ENCODE measurements at regions not wholly inside any gene's neighbourhood (a gene's known extent, or its start where the extent isn't known, plus 50 kb on each side); places are given as distances from the start of the nearest gene placed in this dataset.

DNA sequence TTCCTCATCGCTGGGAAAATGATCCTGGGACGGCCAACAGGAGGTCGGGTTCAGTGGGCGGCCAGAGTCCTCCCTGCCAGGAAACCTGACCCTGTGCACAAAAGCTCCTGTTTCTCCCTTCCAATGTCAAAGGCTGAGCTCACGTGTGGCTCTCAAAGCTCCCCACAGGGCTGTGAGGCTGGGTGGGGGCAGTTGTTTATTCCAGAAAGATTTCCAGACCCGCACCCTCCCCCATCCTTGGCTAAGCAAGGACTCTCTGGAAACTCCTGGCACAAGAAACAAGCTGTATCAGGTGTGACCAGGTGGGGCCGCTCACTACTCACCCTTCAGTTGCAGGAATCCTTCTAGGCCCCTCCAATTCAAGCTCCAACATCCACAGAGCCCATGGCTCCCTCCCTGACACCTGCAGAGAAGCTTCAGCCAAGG is 131.9 kb downstream of the SHANK2 start:
- peak; percentile 50 for DNase-seq

DNA sequence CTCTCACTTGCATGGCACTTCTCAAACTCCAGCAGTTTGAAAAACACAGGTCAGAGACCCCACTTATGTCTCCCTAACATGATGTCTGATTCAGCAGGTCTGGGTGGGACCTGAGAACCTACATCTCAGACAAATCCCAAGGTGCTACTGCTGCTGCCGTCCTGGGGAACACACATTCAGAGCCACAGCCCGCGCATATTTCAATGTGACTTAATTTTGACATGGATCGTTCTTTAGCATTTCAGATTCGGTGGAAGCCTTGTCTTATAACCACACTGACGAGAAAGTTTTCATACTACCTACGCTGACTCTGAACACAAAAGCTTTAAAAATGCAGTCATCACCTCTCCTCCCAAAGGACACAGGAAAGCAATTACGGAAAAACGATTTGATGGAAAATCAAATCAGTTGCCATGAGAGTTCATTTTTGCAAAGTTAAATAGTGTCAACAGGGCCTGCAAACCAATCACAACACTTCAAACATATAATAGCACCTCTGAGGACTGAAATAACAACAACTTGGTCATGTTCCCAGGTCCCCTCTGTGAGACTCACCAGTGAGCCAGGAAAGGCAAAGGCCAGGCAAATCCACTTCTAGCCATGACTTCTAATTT is 132.6 kb downstream of the SHANK2 start:
- DNase-seq, result no peak

DNA sequence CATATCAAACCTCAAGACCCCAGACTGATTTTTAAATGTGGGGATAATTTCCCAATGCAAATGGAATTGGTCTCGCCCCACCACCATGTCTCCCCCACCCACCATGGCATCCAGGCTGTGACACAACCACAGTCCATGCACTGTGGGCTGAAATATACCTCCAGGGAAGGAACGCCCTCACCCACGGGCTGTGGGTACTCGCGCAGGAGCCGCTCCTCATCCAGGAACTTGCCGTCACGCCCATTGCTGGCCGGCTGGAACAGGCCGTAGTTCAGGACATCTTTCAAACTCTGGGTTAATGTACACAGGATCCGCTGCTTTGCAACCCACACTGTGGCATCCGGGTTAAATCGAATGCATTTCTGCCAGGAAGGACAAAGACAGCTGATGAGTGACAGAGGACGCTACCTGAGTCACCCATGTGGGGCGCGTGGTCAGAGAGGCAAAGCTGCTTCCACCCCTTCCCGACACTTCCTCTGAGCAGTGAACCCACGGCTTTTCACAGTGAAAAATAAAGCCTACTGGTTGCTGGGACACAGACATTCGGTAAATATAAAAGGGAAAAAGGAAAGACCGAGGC is 133.6 kb downstream of the SHANK2 start:
- no peak for DNase-seq

DNA sequence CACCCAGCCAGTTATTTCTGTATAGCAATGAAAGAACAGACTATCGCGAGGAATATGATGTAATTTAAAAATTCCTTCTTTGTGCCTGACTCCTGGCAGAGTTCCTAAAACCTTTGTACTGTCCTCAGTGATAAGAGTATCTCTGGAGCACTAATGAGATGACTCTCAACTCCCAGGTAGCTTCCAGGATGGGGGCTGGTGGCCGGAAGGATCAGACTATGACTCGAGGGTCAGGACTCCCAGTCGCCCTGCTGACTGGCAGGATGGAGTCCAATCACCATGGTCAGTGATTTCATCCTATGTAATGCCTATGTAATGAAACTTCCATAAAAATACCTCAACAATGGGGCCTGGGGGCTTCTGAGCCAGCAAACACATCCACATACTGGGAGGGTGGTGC is 135.1 kb downstream of the SHANK2 start:
- DNase-seq, result no peak

DNA sequence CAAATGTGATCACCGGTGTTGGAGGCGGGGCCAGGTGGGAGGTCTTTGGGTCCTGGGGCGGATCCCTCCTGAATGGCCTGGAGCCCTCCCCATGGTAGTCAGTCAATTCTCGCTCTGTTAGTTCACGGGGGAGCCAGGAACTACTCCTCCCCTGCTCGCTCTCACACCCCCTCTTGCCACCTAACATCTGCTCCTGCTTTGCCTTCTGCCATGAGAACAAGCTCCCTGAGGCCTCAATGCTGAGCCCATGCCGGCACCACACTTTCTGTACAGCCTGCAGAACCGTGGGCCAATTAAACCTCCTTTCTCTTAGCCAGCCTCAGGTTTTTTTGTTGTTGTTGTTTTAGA is 135.7 kb downstream of the SHANK2 start:
- DNase-seq, result no peak

DNA sequence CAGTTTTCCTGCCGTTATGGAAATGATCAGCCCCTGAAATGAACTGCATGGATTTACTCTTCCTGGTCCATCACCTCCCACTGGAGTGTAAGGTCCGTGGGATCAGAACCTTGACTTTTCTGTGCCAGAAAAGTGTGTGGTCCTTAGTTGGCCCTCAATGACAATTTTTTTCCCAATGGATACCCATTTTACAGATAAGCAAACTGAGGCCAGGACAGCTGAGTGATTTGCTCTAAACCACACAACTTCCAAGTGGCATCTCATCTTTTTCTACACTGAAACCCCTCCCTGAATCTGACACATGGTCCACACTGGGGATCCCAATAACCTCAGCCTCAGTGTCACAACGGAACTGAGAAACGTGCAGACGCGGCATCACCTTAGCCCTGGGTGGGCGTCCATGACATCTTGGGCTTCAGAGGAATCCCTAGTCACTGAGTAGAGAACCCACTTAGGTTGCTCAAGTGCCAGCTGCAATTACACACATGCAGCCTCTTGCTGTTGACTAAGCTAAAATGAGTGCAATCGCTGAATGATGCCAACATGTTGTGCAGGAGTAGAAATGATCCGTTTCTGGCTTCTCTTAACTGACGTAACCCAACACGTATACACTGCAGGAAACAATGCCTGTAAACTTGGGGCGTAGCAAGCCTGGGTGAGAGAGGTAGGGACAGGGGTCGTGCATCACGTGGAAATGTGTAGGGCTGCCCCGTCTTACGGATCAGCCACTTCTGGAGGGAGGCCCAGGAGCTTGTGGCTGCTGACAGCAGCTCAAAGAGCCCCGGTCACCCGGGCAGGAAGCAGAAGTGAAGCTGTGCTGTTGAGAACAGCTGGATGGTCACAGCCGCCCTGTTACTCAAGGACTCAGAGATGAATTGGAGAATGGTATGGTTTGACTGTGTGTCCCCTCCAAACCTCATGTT is 136.3 kb downstream of the SHANK2 start:
- no peak for DNase-seq

DNA sequence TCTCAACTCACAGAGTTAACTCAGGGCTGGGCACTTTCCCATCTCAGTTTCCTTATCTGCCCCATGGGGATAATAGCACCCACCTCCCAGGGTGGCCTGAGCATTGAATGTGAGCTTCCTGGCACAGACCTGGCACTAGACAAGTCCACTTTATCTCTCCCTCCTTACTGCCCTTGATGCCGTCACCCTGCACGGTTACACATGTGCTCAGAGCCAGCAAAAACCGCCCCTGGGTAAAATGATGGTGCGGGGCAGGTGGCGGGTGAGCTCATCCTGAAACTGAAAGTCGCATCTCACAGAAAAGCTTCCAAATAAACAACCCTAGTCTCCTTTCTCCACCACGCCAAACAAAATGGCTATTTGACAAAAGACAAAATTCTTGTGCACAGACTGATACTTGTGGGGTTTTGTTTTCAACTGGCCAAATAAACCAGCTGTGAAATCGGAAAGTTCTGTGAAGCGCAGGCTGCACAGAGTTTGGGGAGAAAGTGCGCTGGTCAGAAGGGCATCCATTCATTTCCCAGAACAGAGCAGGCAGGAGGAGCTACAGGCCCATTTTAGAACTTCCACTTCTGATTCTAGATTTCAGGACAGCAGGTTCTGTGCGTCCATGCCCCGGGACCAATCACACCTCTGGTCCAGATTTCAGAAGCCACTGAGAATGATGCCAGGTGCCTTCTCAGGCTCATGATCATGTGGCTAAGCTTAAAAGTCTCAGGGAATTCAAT is 138.1 kb downstream of the SHANK2 start:
- DNase-seq, result peak; percentile 20

DNA sequence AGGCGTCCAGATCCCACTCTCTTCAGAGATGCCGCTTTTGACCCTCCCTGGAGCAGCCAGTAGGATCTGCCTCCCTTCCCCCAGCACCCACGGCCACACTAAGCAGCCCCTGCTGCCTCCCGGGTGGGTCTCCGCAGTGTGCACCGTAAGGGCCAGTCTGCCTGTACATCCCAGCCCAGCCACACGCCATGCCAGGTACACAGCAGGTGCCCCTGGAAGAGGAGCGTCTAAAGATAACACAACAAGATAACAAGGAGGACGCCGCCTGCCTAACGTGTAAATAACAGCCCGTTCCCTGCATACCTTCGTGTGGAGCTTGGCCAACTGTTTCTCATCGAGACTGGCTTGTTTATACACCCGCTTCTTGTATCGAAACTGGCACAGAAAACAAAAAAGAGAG is 139.4 kb downstream of the SHANK2 start:
- DNase-seq, result no peak

DNA sequence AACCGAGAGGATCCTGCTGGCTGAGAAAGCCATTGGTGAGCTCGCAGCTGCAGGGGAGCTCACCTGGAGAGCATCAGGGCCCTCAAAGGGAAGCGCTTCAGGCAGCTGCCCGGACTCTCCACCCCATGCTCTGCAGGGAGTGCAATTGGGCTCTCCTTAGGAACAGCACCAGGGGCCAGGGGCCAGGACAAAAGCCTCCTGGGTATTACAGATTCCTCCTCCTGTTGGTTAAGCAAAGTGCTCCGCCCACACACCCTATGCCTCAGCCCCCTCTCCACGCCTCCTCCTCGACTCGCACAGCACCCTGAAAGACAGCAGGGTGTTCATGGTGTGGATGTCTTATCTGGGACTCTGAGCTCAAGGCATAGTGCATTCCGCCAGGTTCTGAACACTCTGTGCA is 139.9 kb downstream of the SHANK2 start:
- DNase-seq, result no peak

DNA sequence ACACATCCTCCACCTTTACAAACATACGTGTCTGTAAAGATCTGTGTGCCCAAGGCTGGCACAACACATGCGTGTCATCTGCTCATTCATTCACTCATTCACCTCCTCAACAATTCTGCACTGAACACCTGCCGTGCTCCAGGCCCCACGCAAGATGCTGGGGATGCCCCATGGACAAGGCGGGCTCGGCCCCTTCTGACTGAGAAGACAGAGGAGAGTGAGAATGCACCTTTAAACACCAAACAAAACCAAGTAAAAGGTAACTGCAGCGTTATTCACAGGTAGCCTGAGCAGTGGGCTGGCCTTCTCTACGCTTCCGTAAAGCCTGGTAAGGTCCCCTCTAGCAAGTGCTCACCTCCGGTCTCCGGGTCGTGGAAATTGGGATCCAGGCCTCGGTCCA is 142.8 kb downstream of the SHANK2 start:
- DNase-seq, result no peak

DNA sequence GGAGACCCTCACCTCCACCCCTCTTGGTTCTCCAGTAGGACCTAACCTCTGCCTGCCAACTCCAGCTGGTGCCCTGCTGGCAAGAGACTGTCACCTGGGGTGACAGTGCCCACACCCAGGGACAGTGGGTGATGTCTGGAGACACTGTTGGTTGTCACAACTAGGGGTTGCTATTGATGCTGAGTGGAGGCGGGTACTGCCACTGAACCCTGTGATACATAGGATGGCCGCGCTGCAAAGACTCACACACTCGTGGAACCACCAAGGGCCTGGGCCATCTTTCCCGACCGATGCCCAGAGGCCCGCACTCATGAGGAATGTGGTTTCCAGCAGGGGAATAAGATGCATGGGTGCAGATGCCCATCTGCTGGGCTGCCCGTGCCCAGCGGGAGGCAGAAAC is 143.2 kb downstream of the SHANK2 start:
- DNase-seq, result no peak

DNA sequence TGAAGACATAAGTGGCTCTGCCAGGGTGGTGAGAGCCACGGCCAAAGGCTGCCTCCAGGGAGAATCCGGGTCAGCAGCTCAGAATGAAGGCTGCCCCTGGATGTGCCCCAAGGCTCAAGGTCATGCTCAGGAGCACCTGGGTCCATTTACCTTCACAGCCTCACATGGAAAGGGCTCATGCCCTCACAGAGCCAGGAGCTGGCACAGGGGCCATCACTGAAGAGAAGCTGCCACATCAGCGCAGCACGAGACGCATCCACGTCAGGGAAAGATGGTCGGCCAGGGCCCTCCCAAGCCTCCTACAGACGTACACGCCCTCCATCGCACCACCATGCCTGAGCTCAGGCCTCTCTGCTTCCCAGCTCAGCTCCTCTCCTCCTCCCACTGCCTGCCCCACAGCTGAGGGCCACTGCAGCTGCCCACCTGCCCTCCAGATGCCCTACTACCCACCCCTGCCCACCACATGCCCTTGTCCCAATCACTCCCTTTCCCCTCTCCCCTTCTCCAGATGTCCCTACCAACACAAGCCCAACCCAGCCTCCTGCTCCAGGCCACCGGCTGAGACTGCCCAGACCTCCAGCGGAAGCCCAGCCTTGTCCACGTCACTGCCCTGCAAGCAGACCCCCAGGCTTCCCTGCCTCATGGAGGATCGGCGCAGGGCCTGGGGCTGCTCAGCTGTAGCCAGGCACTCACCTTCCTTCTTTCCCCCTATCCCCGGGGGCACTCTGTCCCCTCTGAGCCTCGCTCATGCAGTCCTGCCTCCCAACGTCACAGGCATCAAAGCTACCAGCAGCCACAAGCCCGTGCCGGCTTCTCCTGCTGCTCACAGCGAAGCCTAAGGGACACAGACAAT is 144.1 kb downstream of the SHANK2 start:
- DNase-seq, result no peak

DNA sequence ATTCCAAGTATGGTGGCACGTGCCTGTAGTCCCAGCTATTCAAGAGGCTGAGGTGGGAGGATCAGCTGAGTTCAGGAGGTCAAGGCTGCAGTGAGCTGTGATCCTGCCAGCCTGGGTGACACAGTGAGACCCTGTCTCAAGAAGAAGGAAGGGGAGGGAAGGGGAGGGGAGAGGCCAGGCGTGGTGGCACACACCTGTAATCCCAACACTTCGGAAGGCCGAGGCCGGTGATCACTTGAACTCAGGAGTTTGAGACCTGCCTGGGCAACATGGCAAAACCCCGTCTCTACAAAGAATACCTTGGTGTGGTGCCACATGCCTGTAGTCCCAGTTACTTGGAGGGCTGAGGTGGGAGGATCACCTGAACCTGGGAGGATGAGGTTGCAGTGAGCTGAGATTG is 145.7 kb downstream of the SHANK2 start:
- DNase-seq, result no peak

DNA sequence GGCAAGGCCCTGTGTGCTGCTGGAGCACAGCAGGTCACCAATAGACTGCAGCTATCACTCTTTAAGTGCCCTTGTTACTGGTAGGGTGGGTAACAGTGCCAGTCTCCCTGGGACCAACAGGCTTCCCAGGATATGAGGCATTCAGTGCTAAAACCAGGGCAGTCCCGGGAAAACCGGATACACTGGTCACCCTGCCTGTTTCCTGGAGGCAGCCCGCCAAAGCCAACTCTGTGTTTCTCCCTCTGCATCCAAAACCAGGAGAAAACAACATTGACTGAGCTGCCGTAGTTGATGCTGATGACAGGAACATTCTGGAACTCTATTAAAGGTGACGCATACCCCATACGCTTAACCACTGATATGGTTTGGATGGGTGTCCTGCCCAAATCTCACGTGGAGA is 149.1 kb downstream of the SHANK2 start:
- no peak for DNase-seq

DNA sequence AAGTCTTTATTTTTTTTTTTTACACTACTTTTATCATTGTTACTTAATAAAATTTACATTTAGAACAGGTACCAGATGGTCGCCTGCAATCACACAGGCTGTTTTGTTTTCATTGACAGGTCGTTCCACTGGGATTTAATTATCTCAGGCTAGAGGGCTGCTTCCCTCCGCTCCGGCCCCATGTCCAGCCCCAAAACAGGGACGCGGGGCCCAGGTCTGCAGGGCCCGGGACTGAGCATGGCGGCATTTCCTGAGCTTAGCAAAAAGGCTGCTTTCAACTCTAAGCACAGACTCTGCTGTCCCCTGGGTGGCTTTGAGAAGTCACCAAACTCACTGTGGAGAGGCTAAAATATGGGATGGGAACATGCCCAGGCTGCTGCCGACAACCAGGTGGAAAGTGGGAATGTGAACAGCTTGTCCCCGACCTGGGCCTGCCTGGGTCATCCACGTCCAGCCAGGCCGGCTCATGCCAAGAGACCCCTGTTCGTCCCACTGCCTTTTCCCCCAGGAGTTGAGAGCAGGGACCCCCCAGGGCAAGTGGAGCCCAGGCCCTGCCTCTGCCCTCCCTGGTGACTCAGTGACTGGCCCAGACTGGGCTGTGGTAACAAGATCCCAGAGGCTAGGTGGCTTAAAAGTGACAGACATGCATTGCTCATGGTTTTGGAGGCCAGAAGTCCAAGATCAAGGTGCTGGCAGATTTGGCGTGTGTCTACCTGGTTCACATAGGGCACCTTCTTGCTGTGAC is 150.0 kb downstream of the SHANK2 start:
- no peak for DNase-seq

DNA sequence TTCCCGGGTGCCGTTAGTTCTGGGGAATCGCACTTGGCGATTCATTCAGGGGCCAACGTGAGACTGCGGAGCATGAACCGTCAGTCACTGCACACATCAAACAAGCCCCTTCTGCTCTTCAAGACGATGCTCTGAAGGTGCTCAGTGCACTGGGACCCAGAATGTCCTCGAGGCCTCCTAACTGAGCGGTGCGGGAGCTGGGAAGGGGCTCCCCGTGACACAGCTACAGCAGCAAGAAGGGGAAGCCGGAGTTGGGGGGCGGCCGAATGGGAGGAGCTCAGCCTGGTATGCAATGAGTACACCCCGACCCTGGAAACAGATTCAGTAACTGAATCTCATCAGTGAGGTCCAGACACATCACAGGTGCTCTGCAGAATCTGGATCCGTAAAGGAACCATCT is 150.8 kb downstream of the SHANK2 start:
- no peak for DNase-seq

DNA sequence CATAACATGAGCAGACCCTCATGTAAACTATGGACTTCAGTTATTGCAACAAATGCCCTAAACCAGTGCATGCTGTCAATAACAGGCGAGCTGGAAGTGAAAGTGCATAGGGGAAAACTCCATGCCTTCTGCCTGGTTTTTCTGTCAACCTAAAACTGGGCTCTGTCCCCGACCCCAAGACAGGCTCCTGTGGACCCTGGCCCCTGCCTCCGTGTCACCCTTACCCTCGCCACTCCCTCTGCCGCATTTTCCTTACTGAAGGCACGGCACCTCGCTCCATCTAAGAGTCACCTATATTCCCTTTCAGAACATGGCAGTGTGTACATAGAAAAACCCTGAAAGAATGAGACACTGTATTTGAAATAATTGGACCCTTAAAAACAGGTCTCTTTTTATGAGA is 151.3 kb downstream of the SHANK2 start:
- DNase-seq, result no peak

DNA sequence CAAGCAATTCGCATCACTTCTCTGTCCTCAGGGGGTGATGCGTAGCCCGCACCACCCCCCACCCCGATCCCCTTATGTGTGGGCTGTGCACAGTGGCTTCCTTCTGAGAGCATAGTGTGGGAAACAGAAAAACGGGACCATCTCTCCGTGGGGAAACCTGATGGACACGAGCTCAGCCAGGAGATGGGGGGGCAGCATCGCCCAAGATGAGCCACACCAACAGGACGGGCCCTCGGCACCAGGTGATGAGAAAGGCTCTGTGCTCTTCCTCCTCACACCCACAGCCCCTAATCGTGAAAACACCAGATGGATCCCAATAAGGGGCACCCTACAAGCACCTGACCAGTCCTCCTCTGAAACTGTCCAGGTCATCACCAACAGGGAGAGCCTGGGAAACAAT is 153.6 kb downstream of the SHANK2 start:
- no peak for DNase-seq

DNA sequence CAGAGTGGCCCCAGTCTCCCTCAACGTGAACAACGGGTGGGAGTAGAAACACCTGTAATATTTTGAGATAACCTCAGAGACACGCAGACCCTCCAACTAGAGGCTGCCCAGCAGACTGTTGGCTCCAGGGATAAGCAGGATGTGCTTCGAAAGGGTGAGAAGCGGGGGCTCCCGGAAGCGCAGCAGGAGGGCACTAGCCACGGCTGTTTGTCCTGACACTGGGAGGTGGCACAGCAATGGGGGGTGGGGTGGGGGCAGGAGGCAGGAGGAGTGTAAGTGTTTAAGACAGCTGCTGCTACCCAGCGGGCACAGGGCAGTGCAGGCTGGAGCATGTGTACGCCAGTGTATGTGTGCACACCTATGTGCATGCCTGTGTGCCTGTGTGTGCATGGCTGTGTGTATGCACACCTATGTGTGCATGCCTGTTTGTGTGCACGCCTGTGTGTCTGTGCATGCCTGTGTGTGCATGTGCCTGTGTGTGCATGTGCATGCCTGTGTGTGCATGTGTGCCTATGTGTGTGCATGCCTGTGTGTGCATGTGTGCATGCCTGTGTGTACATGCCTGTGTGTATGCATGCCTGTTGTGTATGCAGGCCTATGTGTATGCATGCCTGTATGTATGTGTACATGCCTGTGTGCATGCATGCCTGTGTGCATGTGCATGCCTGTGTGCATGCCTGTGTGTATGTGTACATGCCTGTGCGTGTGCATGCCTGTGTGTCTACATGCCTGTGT is 154.7 kb downstream of the SHANK2 start:
- DNase-seq, result no peak

DNA sequence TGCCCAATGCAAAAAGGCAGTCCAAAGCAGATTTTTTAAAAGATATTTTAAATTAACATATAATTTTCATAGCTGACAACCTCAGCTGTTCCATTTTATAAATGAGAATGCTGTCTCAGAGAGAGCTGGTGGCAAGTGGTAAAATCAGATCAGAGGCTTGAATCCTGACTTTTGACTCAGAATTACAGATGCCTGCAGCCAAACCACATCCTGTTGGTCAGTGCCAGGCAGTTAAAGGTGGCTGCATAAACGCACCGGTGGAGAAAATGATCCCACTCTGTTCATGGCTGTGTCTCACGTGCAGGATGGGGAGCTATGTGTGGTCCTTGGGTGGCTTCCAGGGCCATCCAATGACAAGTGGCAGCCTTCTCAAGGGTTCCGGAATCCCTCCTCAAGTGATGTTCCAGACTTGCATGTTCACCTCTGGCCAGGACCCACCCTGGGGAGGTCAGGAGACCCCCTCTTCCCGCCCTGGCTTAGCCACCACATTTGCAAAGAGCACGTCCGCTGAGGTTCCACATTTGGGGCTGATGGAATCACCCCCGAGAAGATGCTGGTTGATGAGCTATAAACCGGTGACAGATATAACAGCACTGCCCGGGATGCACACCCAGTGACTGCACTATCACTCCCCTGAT is 155.5 kb downstream of the SHANK2 start:
- no peak for DNase-seq
